ENCODE measurements at regions not wholly inside any gene's neighbourhood (a gene's known extent, or its start where the extent isn't known, plus 50 kb on each side); places are given as distances from the start of the nearest gene placed in this dataset.

GRCh38 chr4:165689159-165689558 is 183.9 kb upstream of the TLL1 start:
- H4K20me1 ChIP-seq (ENCODE audit: insufficient read depth, low read length, poor library complexity, severe bottlenecking) = no peaks in the 10 kb centered on the region
- no peaks in the 10 kb centered on the region for H3K9me2 ChIP-seq (replicated peaks; ENCODE audit: low read depth, low read length)
- no peaks in the 10 kb centered on the region for H3F3A ChIP-seq (ENCODE audit: low read depth)
- no peak overlapping the region for H3K9ac ChIP-seq (ENCODE audit: low read depth, low read length, poor library complexity, severe bottlenecking)
- H3K79me2 ChIP-seq (ENCODE audit: insufficient read depth, low read length) = no peaks in the 10 kb centered on the region
- TF ChIP-seq CTCF (conservative IDR thresholded peaks at IDR 0.05; ENCODE audit: low read length) = no peak
- TF ChIP-seq EZH2phosphoT487 (IDR thresholded peaks at IDR 0.05; ENCODE audit: borderline replicate concordance) = no peak
- H3K4me2 ChIP-seq (ENCODE audit: low read depth, low read length, poor library complexity, severe bottlenecking) = no peak overlapping the region
- no peak overlapping the region for H2AFZ ChIP-seq (ENCODE audit: low read length)
- no peaks in the 10 kb centered on the region for H3K9me3 ChIP-seq (ENCODE audit: insufficient read depth, low read depth, low read length)
- no peaks in the 10 kb centered on the region for H3K36me3 ChIP-seq (ENCODE audit: insufficient read depth, low read length)
- H3K27me3 ChIP-seq (ENCODE audit: insufficient read depth, low read length, poor library complexity, severe bottlenecking) = no peaks in the 10 kb centered on the region
- H3K4me3 ChIP-seq (ENCODE audit: low read length, poor library complexity, severe bottlenecking) = no peak overlapping the region
- peaks cover 11% of the 10 kb centered on the region for H3K4me1 ChIP-seq (ENCODE audit: insufficient read depth, low read length, poor library complexity, severe bottlenecking)

GRCh38 chr4:165692082-165692481 is 181.0 kb upstream of the TLL1 start:
- H4K20me1 ChIP-seq (ENCODE audit: insufficient read depth, low read length, poor library complexity, severe bottlenecking) = no peaks in the 10 kb centered on the region

GRCh38 chr4:165698272-165698671 is 174.8 kb upstream of the TLL1 start:
- H3K36me3 ChIP-seq (ENCODE audit: insufficient read depth, low read length) = no peaks in the 10 kb centered on the region
- no peaks in the 10 kb centered on the region for H3K4me1 ChIP-seq (ENCODE audit: insufficient read depth, low read length, poor library complexity, severe bottlenecking)
- H3K9me2 ChIP-seq (replicated peaks; ENCODE audit: low read depth, low read length) = no peaks in the 10 kb centered on the region
- no peaks in the 10 kb centered on the region for H3F3A ChIP-seq (ENCODE audit: low read depth)
- TF ChIP-seq CTCF (conservative IDR thresholded peaks at IDR 0.05; ENCODE audit: low read length) (no peak), EZH2phosphoT487 (IDR thresholded peaks at IDR 0.05; ENCODE audit: borderline replicate concordance) (no peak)
- no peak overlapping the region for H2AFZ ChIP-seq (ENCODE audit: low read length)
- H3K4me3 ChIP-seq (ENCODE audit: low read length, poor library complexity, severe bottlenecking) = no peak overlapping the region
- H3K27me3 ChIP-seq (ENCODE audit: insufficient read depth, low read length, poor library complexity, severe bottlenecking) = no peaks in the 10 kb centered on the region
- H3K79me2 ChIP-seq (ENCODE audit: insufficient read depth, low read length) = no peaks in the 10 kb centered on the region
- no peak overlapping the region for H3K4me2 ChIP-seq (ENCODE audit: low read depth, low read length, poor library complexity, severe bottlenecking)
- no peak overlapping the region for H3K9ac ChIP-seq (ENCODE audit: low read depth, low read length, poor library complexity, severe bottlenecking)
- H3K9me3 ChIP-seq (ENCODE audit: insufficient read depth, low read depth, low read length) = no peaks in the 10 kb centered on the region
- H4K20me1 ChIP-seq (ENCODE audit: insufficient read depth, low read length, poor library complexity, severe bottlenecking) = no peaks in the 10 kb centered on the region

More at GRCh38 chr4:165692082-165692481, 181.0 kb upstream of the TLL1 start:
- Histone ChIP-seq H3K9me3 (ENCODE audit: insufficient read depth, low read depth, low read length) (no peaks in the 10 kb centered on the region), H3K4me3 (ENCODE audit: low read length, poor library complexity, severe bottlenecking) (no peak overlapping the region), H3K4me2 (ENCODE audit: low read depth, low read length, poor library complexity, severe bottlenecking) (no peak overlapping the region), H3K9me2 (replicated peaks; ENCODE audit: low read depth, low read length) (no peaks in the 10 kb centered on the region), H3K9ac (ENCODE audit: low read depth, low read length, poor library complexity, severe bottlenecking) (no peak overlapping the region), H3K4me1 (ENCODE audit: insufficient read depth, low read length, poor library complexity, severe bottlenecking) (peaks cover 11% of the 10 kb centered on the region), H2AFZ (ENCODE audit: low read length) (no peak overlapping the region), H3K36me3 (ENCODE audit: insufficient read depth, low read length) (no peaks in the 10 kb centered on the region), H3K79me2 (ENCODE audit: insufficient read depth, low read length) (no peaks in the 10 kb centered on the region), H3F3A (ENCODE audit: low read depth) (no peaks in the 10 kb centered on the region), H3K27me3 (ENCODE audit: insufficient read depth, low read length, poor library complexity, severe bottlenecking) (no peaks in the 10 kb centered on the region)
- TF ChIP-seq CTCF (conservative IDR thresholded peaks at IDR 0.05; ENCODE audit: low read length) (no peak), EZH2phosphoT487 (IDR thresholded peaks at IDR 0.05; ENCODE audit: borderline replicate concordance) (no peak)
